ENCODE measurements at regions not wholly inside any gene's neighbourhood (a gene's known extent, or its start where the extent isn't known, plus 50 kb on each side); places are given as distances from the start of the nearest gene placed in this dataset.

DNA sequence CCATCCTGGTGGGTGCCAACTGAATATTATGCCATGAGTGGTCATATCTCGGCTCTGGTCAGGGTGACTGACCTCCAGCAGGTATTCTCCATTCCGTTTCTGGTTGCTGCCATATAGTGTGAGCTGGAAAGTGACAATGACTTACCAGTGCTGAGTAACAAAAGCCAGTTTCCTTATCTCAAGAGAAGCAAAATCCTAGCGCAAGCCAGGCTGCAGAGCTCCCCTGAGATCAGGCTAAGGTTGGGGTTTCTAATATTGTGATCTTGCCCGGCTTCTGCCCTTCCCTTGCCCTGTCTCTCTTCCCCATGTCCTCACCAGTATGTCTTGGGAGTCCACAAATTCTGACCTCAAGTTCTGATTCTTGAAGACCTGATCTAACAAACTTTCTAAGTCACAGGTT, 271.3 kb upstream of the SPTLC3 start:
- TF ChIP-seq, protein P1, sequence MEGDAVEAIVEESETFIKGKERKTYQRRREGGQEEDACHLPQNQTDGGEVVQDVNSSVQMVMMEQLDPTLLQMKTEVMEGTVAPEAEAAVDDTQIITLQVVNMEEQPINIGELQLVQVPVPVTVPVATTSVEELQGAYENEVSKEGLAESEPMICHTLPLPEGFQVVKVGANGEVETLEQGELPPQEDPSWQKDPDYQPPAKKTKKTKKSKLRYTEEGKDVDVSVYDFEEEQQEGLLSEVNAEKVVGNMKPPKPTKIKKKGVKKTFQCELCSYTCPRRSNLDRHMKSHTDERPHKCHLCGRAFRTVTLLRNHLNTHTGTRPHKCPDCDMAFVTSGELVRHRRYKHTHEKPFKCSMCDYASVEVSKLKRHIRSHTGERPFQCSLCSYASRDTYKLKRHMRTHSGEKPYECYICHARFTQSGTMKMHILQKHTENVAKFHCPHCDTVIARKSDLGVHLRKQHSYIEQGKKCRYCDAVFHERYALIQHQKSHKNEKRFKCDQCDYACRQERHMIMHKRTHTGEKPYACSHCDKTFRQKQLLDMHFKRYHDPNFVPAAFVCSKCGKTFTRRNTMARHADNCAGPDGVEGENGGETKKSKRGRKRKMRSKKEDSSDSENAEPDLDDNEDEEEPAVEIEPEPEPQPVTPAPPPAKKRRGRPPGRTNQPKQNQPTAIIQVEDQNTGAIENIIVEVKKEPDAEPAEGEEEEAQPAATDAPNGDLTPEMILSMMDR (IDR thresholded peaks at IDR 0.05), result no peak
- no peak for TF ChIP-seq POLR2AphosphoS5 (IDR thresholded peaks at IDR 0.05)
- TF ChIP-seq POLR2A (IDR thresholded peaks at IDR 0.05), result no peak
